Astrocyte (in vitro differentiated cells and primary cell): ENCODE measurements at regions not wholly inside any gene's neighbourhood (a gene's known extent, or its start where the extent isn't known, plus 50 kb on each side); places are given as distances from the start of the nearest gene placed in this dataset.
"Not testable (repeated sequence)": the region's sequence is repeated elsewhere in the genome, so short reads cannot be mapped to it uniquely, and the experiment has no call there.

ENCODE experiments used
- DNase-seq: peaks from one replicate; pipeline ENCODE4 v3.0.0-alpha.2; 2010; ENCODE audit warnings: low read depth
- FAIRE-seq: peaks from 2 replicates; lab custom pipeline; 2011; peaks lifted over from hg19 to GRCh38; lab: Jason Lieb, UNC
- H2AFZ ChIP-seq: 2 replicates; pipeline ENCODE4 v1.6.0; 2012; ENCODE audit warnings: low read depth, low read length, inconsistent platforms
- H3K27ac ChIP-seq: 2 replicates; pipeline ENCODE4 v1.5.1; 2011; ENCODE audit warnings: low read depth, low read length, inconsistent platforms
- H3K27me3 ChIP-seq: 2 replicates; pipeline ENCODE4 v1.6.0; 2011; ENCODE audit warnings: low read length, inconsistent platforms; ENCODE audit not compliant: insufficient read depth
- H3K36me3 ChIP-seq: 2 replicates; pipeline ENCODE4 v1.5.1; 2011; ENCODE audit warnings: low read length, inconsistent platforms; ENCODE audit not compliant: insufficient read depth
- H3K4me1 ChIP-seq: 2 replicates; pipeline ENCODE4 v1.5.1; 2011; ENCODE audit warnings: low read length, inconsistent platforms; ENCODE audit not compliant: insufficient read depth
- H3K4me2 ChIP-seq: 2 replicates; pipeline ENCODE4 v1.6.0; 2012; ENCODE audit warnings: low read length, inconsistent platforms
- H3K4me3 ChIP-seq: 2 replicates; pipeline ENCODE4 v1.5.1; 2011; ENCODE audit warnings: low read depth, mild to moderate bottlenecking, low read length, inconsistent platforms; ENCODE audit not compliant: insufficient read depth
- H3K79me2 ChIP-seq: 2 replicates; pipeline ENCODE4 v1.6.0; 2012; ENCODE audit warnings: mild to moderate bottlenecking, low read length, inconsistent platforms; ENCODE audit not compliant: insufficient read depth
- H3K9ac ChIP-seq: 2 replicates; pipeline ENCODE4 v1.6.0; 2012; ENCODE audit warnings: mild to moderate bottlenecking, low read length, inconsistent platforms
- H3K9me3 ChIP-seq: 2 replicates; pipeline ENCODE4 v1.5.1; 2012; ENCODE audit warnings: low read depth, mild to moderate bottlenecking, low read length, inconsistent platforms; ENCODE audit not compliant: insufficient read depth
- H4K20me1 ChIP-seq: 2 replicates; pipeline ENCODE4 v1.6.0; 2012; ENCODE audit warnings: low read length, inconsistent platforms; ENCODE audit not compliant: insufficient read depth
- H3K27ac Mint-ChIP-seq: one replicate; pipeline ENCODE4 v1.8.0; 2021; ENCODE audit warnings: mild to moderate bottlenecking, mixed read lengths; ENCODE audit not compliant: unreplicated experiment
- H3K27me3 Mint-ChIP-seq: one replicate; pipeline ENCODE4 v1.8.0; 2021; ENCODE audit warnings: low read depth, mixed read lengths; ENCODE audit not compliant: unreplicated experiment
- H3K36me3 Mint-ChIP-seq: one replicate; pipeline ENCODE4 v1.8.0; 2021; ENCODE audit warnings: low read depth, mixed read lengths; ENCODE audit not compliant: unreplicated experiment
- H3K4me1 Mint-ChIP-seq: one replicate; pipeline ENCODE4 v1.8.0; 2021; ENCODE audit warnings: low read depth, mixed read lengths; ENCODE audit not compliant: unreplicated experiment
- H3K4me3 Mint-ChIP-seq: one replicate; pipeline ENCODE4 v1.8.0; 2021; ENCODE audit warnings: mild to moderate bottlenecking, moderate library complexity, mixed read lengths; ENCODE audit not compliant: unreplicated experiment
- H3K9me3 Mint-ChIP-seq: one replicate; pipeline ENCODE4 v1.8.0; 2021; ENCODE audit warnings: mild to moderate bottlenecking, mixed read lengths; ENCODE audit not compliant: unreplicated experiment
- CTCF ChIP-seq: IDR thresholded peaks from 2 replicates; pipeline ENCODE4 v1.5.1; 2011; ENCODE audit warnings: low read depth, mild to moderate bottlenecking, inconsistent platforms, low read length, moderate library complexity; ENCODE audit not compliant: insufficient read depth
- EZH2 ChIP-seq: IDR thresholded peaks from 2 replicates; pipeline ENCODE4 v1.6.1; 2012; ENCODE audit warnings: mild to moderate bottlenecking, low read length, inconsistent platforms; ENCODE audit not compliant: insufficient read depth

- Histone ChIP-seq H3K4me2 (no peak overlapping the region), H3K36me3 (no peaks in the 10 kb centered on the region), H3K79me2 (no peaks in the 10 kb centered on the region), H3K9me3 (no peaks in the 10 kb centered on the region), H3K4me3 (no peak overlapping the region), H3K27me3 (no peaks in the 10 kb centered on the region), H4K20me1 (no peaks in the 10 kb centered on the region), H3K4me1 (no peaks in the 10 kb centered on the region), H3K27ac (no peak overlapping the region), H3K9ac (no peak overlapping the region), H2AFZ (no peak overlapping the region)
- no peak for DNase-seq
- Mint-ChIP-seq H3K4me3 (no peak overlapping the region), H3K4me1 (no peaks in the 10 kb centered on the region), H3K9me3 (peaks cover 5% of the 10 kb centered on the region), H3K27ac (no peak overlapping the region), H3K36me3 (no peaks in the 10 kb centered on the region), H3K27me3 (peaks cover 15% of the 10 kb centered on the region)
- FAIRE-seq = no peak
- TF ChIP-seq EZH2 (no peak), CTCF (no peak)
Measured at GRCh38 chr9:21720758-21721157, 81.7 kb upstream of the MTAP start.

- not testable (repeated sequence) for FAIRE-seq, H2AFZ ChIP-seq, H3K9me3 Mint-ChIP-seq, H3K27me3 ChIP-seq, H3K27me3 Mint-ChIP-seq, H3K36me3 Mint-ChIP-seq, H3K36me3 ChIP-seq, H4K20me1 ChIP-seq, DNase-seq, H3K27ac ChIP-seq, H3K27ac Mint-ChIP-seq, H3K79me2 ChIP-seq, H3K9ac ChIP-seq, H3K4me1 ChIP-seq, H3K4me3 ChIP-seq, H3K4me1 Mint-ChIP-seq, H3K9me3 ChIP-seq, H3K4me3 Mint-ChIP-seq, H3K4me2 ChIP-seq
Measured at GRCh38 chr9:21727411-21727810, 75.0 kb upstream of the MTAP start.

- TF ChIP-seq CTCF = no peak
- no peak for TF ChIP-seq EZH2
- H2AFZ ChIP-seq = peak overlapping the region; percentile 46
- H3K36me3 ChIP-seq = no peaks in the 10 kb centered on the region
- H3K27ac Mint-ChIP-seq = no peak overlapping the region
- peaks cover 10% of the 10 kb centered on the region for H3K4me1 ChIP-seq
- H4K20me1 ChIP-seq = no peaks in the 10 kb centered on the region
- FAIRE-seq (peak; percentile 97), DNase-seq (peak; percentile 96)
- peaks cover 10% of the 10 kb centered on the region for H3K27me3 Mint-ChIP-seq
- H3K4me3 Mint-ChIP-seq = no peak overlapping the region
- no peaks in the 10 kb centered on the region for H3K9me3 ChIP-seq
- H3K9me3 Mint-ChIP-seq = peaks cover 4% of the 10 kb centered on the region
- H3K4me2 ChIP-seq = peak overlapping the region; percentile 54
- peaks cover 7% of the 10 kb centered on the region for H3K4me1 Mint-ChIP-seq
- H3K36me3 Mint-ChIP-seq = no peaks in the 10 kb centered on the region
- H3K9ac ChIP-seq = peak overlapping the region; percentile 6
- H3K27me3 ChIP-seq = no peaks in the 10 kb centered on the region
- H3K27ac ChIP-seq = peak overlapping the region; percentile 76
- H3K79me2 ChIP-seq = no peaks in the 10 kb centered on the region
- no peak overlapping the region for H3K4me3 ChIP-seq
Measured at GRCh38 chr9:21728781-21729180, 73.7 kb upstream of the MTAP start.
